Spinal cord (tissue), 9 donors: ENCODE measurements at regions not wholly inside any gene's neighbourhood (a gene's known extent, or its start where the extent isn't known, plus 50 kb on each side); places are given as distances from the start of the nearest gene placed in this dataset.

Experiments
- DNase-seq, 6 donors: peaks; one replicate each; pipeline versions ENCODE4 v3.0.0 to v3.0.0-alpha.2; 2013 to 2015; ENCODE audit warnings: low spot score in 6 of 6, low read depth in 4 of 6
- H3K27ac ChIP-seq: one replicate; pipeline ENCODE4 v1.5.1; 2013; ENCODE audit warnings: low read depth, low read length, control low read depth
- H3K27me3 ChIP-seq: one replicate; pipeline ENCODE4 v1.6.1; 2013; ENCODE audit warnings: low read length; ENCODE audit not compliant: control insufficient read depth, insufficient read depth
- H3K36me3 ChIP-seq: one replicate; pipeline ENCODE4 v1.6.1; 2013; ENCODE audit warnings: low read length; ENCODE audit not compliant: control insufficient read depth, insufficient read depth
- H3K4me1 ChIP-seq: one replicate; pipeline ENCODE4 v1.6.1; 2013; ENCODE audit warnings: low read length; ENCODE audit not compliant: control insufficient read depth, insufficient read depth
- H3K4me3 ChIP-seq: one replicate; pipeline ENCODE4 v1.5.1; 2013; ENCODE audit warnings: low read depth, low read length, control low read depth
- H3K9me3 ChIP-seq: one replicate; pipeline ENCODE4 v1.6.1; 2013; ENCODE audit warnings: low read length; ENCODE audit not compliant: control insufficient read depth, insufficient read depth
- WGBS: methylation state at CpG from one replicate; pipeline ENCODE4 v1.1.5; 2013; ENCODE audit warnings: missing lambda C conversion rate; ENCODE audit not compliant: insufficient coverage; 5-methylcytosine and 5-hydroxymethylcytosine counted together
- donor health status: healthy.

DNA sequence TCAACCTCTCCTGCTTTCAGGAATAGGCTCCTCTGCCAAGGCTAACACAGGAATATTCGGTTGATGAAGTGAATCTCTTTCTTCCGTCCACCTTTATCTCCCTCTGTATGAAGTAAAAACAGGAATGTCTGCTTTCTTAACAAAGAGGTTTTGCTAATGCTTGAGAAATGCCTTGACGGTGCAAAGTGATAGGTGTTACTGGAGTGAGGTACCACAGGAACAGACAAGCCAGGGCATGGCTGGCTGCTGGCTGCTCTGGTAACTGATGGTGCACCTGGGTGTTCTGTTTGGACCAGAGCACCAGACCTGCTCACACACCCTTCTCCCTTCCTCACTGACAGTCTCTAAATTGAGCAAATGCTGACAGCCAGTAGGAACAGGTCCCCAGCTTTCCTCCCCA lies 174.0 kb upstream of the FBXL4 start:
- H3K9me3 ChIP-seq = no peaks in the 10 kb centered on the region
- no peaks in the 10 kb centered on the region for H3K36me3 ChIP-seq
- H3K4me1 ChIP-seq = no peaks in the 10 kb centered on the region
- peaks cover 3% of the 10 kb centered on the region for H3K27me3 ChIP-seq
- no peak overlapping the region for H3K4me3 ChIP-seq
- no peak for DNase-seq
- WGBS = 100% methylated on average over 1 of the region's 3 CpGs
- H3K27ac ChIP-seq = no peak overlapping the region

- WGBS = 100% methylated on average over 1 of the region's 3 CpGs
- Histone ChIP-seq H3K27ac (no peak overlapping the region), H3K4me3 (no peak overlapping the region), H3K36me3 (no peaks in the 10 kb centered on the region), H3K9me3 (no peaks in the 10 kb centered on the region), H3K27me3 (peaks cover 3% of the 10 kb centered on the region), H3K4me1 (no peaks in the 10 kb centered on the region)
- DNase-seq = no peak
Measured at GRCh38 chr6:99120641-99121040, 172.9 kb upstream of the FBXL4 start.

DNA sequence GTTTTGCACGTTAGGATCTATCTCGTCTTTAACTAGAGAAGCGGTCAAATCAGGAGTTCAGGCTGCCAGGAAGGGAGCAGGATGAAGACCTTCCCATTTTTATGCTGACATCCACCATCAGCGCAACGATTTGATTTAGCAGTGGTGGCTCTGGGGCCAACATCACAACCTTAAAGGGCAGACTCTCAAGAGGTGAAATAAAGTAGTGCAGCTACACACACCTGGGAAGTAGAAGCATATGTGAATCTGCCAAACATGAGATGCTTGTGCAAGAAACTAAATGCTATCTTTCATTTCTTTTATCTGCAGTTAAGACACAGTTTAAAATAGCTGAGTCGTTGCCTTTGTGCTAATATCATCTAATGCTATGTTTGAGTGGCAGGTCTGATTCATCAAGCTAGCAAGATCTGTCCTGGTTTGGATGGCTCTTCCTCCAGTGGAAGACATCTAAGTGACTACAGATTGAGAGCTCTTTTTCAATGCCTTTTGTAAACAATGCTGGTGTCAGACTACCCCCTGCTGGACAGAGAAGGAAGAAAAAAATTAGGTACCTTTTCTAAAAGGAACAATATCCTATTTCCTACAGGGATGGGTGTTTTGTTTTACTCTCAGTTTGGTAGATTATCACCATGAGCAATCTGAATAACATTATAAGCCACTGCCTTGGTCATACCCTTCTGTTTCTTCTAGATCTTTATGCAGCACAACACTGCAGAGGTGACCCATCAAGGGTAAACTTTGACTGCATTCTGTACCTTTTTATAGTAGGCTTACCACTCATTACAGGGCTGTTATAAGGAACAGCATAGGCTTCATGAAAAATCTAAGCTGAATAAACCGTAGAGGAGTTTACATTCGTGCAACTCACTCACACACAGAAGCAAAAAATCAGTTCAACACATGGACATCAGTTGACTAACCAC lies 171.6 kb upstream of the FBXL4 start:
- Histone ChIP-seq H3K4me3 (no peak overlapping the region), H3K27ac (no peak overlapping the region), H3K9me3 (no peaks in the 10 kb centered on the region), H3K27me3 (peaks cover 3% of the 10 kb centered on the region), H3K4me1 (no peaks in the 10 kb centered on the region), H3K36me3 (no peaks in the 10 kb centered on the region)
- WGBS = 55% methylated on average over 6 of the region's 8 CpGs
- peak in 5 of 6 donors; percentile 48 to 93 (median 64) for DNase-seq

- WGBS = no CpG with 5 or more reads among the region's 5 CpGs
- no peak for DNase-seq
- no peak overlapping the region for H3K4me3 ChIP-seq
- no peak overlapping the region for H3K27ac ChIP-seq
- no peaks in the 10 kb centered on the region for H3K36me3 ChIP-seq
- H3K4me1 ChIP-seq = no peaks in the 10 kb centered on the region
- no peaks in the 10 kb centered on the region for H3K9me3 ChIP-seq
- H3K27me3 ChIP-seq = peaks cover 5% of the 10 kb centered on the region
Measured at GRCh38 chr6:99114769-99115406, 167.1 kb upstream of the FBXL4 start.

GRCh38 chr6:99111590-99111989 lies 163.8 kb upstream of the FBXL4 start:
- no peak overlapping the region for H3K27ac ChIP-seq
- H3K9me3 ChIP-seq = no peaks in the 10 kb centered on the region
- no peak overlapping the region for H3K4me3 ChIP-seq
- H3K4me1 ChIP-seq = no peaks in the 10 kb centered on the region
- no peak for DNase-seq
- peaks cover 2% of the 10 kb centered on the region for H3K27me3 ChIP-seq
- no peaks in the 10 kb centered on the region for H3K36me3 ChIP-seq
- no CpG with 5 or more reads among the region's 3 CpGs for WGBS

GRCh38 chr6:99110029-99110428 lies 162.3 kb upstream of the FBXL4 start:
- WGBS = no CpG with 5 or more reads among the region's 3 CpGs
- Histone ChIP-seq H3K27me3 (peaks cover 2% of the 10 kb centered on the region), H3K9me3 (no peaks in the 10 kb centered on the region), H3K4me3 (no peak overlapping the region), H3K36me3 (no peaks in the 10 kb centered on the region), H3K27ac (no peak overlapping the region), H3K4me1 (no peaks in the 10 kb centered on the region)
- peak in 1 of 6 donors; percentile 34 for DNase-seq

GRCh38 chr6:99104218-99104617 lies 156.5 kb upstream of the FBXL4 start:
- peak in 1 of 6 donors; percentile 30 for DNase-seq
- H3K4me1 ChIP-seq = no peaks in the 10 kb centered on the region
- no peaks in the 10 kb centered on the region for H3K9me3 ChIP-seq
- H3K36me3 ChIP-seq = no peaks in the 10 kb centered on the region
- H3K27me3 ChIP-seq = no peaks in the 10 kb centered on the region
- H3K4me3 ChIP-seq = no peak overlapping the region
- no peak overlapping the region for H3K27ac ChIP-seq
- no CpG with 5 or more reads among the region's 3 CpGs for WGBS

DNA sequence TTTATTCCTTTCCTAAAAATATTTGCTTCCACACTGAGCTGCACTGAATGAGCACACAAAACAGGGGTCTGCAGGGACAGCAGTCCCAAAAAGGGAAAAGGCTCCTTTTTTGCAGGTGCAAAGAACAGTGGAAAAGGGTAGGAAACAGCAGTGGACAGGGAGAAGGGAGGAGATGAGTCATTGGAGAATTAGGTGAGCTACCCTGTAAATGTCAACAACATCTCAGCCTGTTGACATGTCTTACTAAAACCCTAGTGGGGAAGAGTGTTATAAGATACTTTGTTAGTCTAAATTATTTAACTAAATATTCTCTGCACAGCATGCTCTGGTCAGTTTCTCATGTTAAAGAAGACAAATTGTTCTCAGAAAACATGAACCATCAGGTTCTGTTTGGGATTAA lies 151.5 kb upstream of the FBXL4 start:
- Histone ChIP-seq H3K36me3 (no peaks in the 10 kb centered on the region), H3K4me1 (peaks cover 1% of the 10 kb centered on the region), H3K27me3 (no peaks in the 10 kb centered on the region), H3K27ac (no peak overlapping the region), H3K4me3 (no peak overlapping the region), H3K9me3 (no peaks in the 10 kb centered on the region)
- DNase-seq = no peak

GRCh38 chr6:99096170-99096569 lies 148.4 kb upstream of the FBXL4 start:
- H3K4me1 ChIP-seq = peaks cover 5% of the 10 kb centered on the region
- no peaks in the 10 kb centered on the region for H3K36me3 ChIP-seq
- H3K27ac ChIP-seq = no peak overlapping the region
- whole genome bisulfite sequencing = 100% methylated on average over 1 of the region's 6 CpGs
- no peaks in the 10 kb centered on the region for H3K9me3 ChIP-seq
- no peaks in the 10 kb centered on the region for H3K27me3 ChIP-seq
- no peak overlapping the region for H3K4me3 ChIP-seq
- DNase-seq = no peak
